GM21737 (cell line): ENCODE measurements at regions not wholly inside any gene's neighbourhood (a gene's known extent, or its start where the extent isn't known, plus 50 kb on each side); places are given as distances from the start of the nearest gene placed in this dataset.

ENCODE experiments used
- ATAC-seq: cut with Tn5 transposase; IDR thresholded peaks from one replicate; pipeline ENCODE4 v1.9.1; 2021; ENCODE audit warnings: mild to moderate bottlenecking, moderate library complexity; ENCODE audit not compliant: unreplicated experiment

DNA sequence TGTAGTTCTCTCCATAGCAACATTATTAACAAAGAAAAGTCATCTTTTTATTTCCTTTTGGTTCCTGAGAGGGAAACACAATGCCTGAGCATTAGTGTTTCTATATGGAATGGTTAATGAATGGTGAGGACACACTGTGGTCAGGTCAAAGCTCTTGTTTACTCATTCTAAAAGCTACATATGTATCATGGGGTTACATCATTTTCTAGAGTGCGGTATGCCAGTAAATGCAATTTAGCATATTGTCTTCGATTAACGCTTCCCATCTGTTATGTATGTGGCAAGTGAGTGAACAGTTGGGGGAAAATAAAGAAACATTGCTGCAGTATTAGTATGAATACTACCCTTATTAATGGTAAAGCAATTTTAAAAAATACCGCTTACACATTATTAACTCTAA lies 1152.2 kb upstream of the SPRY2 start:
- peak; percentile 76 for ATAC-seq

DNA sequence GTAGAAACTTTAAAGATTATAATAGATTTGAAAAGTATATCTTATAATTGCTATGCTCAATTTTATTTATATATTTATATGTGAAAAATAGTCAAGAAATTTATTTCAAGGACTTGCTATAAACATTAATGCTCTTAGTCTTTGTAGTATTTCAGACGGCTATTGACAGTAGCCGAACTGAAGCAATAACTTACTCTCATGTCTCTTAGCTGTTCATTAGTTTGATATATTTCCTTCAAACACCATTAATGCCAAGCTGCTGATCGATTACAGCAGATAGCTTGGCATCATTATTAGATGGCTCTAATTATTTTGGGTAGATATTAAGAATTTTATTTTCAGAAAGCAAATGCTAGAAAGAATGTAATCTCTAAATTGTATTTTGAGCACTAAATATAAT lies 1151.5 kb upstream of the SPRY2 start:
- no peak for ATAC-seq

DNA sequence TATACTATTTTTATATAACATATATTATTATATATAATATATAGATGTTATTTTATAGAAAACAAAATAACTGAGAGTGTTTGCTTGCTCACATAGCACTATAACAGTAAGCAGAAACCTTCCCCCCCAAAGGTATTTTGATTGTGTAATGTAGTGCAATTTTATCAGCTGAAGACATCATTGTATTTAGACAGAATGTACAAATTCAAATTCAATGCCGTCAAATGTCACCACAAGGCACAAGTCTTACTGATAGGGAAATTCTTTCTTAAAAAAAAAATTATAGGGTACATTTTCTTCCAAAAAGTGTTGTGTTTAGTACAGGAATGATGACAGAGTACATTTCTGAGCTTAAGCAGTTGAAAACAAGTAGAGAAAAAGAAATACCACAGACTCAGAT lies 1147.1 kb upstream of the SPRY2 start:
- no peak for ATAC-seq

GRCh38 chr13:81487151-81487550 lies 1146.2 kb upstream of the SPRY2 start:
- no peak for ATAC-seq

- ATAC-seq: no peak
These were observed 1139.7 kb upstream of the SPRY2 start for GRCh38 chr13:81480634-81481033.

DNA sequence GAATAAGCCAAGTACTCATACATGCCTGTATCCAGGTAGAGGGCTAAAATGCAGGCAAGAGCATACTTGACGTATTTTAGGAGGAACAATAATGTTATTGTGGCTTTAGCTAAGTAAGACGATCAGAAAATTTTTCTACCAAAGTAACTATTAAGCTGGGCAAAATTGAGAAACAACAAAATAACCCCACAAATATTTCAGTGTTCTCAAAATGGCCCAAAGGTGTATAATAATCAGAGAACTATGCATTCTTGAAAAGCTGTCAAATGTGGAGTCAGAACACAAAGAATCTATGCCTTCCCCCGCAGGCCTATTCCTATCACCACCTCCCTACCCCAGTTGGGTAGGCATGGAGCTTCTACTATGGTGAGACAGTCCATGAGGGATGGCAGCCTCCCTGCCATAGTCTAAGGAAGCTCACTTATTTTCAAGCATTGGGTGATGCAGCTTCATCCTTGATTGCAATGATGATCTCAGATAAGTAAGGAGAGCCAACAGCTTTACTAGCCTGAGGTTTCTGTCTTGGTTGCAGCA lies 1132.5 kb upstream of the SPRY2 start:
- ATAC-seq: no peak

DNA sequence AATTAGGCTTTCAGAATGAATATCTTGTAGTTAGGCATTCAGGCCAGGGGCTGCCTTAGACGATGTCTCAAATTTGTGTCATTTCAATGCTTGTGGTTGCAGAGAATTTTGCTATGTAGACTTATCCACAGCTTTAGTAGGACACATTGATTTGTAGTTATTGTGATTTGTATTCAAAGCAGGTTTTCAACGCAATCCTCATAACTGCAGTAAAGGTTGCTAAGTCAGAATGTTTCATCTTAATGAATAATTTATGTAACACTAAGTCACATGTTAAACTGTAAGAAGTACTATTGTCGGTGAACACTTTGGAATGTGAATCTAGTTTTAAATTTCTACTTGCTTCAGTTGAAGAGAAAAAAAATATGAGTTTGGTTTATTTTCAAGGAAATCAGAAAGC lies 1117.2 kb upstream of the SPRY2 start:
- ATAC-seq: no peak

GRCh38 chr13:81446441-81446840 lies 1105.5 kb upstream of the SPRY2 start:
- no peak for ATAC-seq

GRCh38 chr13:81442904-81443303 lies 1102.0 kb upstream of the SPRY2 start:
- ATAC-seq: no peak

DNA sequence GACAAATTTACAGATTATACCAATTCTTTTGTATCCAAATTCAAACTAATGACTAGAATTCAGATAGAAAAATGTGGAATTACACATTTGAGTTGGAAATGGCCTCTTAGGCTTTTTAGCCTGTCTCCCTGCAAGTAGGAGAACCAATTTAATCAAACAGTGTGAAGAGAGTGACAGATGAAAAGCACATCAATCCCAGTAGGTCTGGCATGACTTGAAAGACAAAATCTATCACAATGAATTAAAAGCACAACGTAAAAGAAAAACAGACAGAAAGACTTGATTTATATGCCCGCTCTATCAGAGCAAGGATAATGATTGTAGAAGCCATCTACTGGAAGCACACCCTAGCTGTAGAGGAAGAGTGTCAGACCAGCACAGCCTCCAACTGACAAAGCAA lies 1084.4 kb upstream of the SPRY2 start:
- no peak for ATAC-seq

- ATAC-seq: no peak
These were observed 1068.4 kb upstream of the SPRY2 start for GRCh38 chr13:81409284-81409683.

DNA sequence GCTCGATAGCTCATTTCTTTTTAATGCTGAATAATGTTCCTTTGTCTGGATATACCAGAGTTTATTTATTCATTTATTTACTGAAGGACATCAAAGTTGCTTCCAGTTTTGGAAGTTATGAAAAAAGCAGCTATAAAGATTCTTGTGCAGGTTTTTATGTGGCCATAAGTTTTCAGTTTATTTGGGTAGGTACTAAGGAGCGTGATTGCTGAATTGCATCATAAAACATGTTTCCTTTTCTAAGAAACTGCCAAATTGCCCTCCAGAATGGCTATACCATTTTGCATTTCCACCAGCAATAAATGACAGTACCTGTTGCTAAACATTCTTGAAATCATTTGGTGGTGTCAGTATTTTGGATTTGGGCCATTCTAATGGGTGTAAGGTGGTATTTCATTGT lies 1067.7 kb upstream of the SPRY2 start:
- no peak for ATAC-seq

- ATAC-seq: peak; percentile 92
These were observed 1065.8 kb upstream of the SPRY2 start for GRCh38 chr13:81406639-81407292.

- ATAC-seq: no peak
These were observed 1065.1 kb upstream of the SPRY2 start for GRCh38 chr13:81406022-81406421.

- ATAC-seq: no peak
These were observed 1055.3 kb upstream of the SPRY2 start for GRCh38 chr13:81396192-81396591.

DNA sequence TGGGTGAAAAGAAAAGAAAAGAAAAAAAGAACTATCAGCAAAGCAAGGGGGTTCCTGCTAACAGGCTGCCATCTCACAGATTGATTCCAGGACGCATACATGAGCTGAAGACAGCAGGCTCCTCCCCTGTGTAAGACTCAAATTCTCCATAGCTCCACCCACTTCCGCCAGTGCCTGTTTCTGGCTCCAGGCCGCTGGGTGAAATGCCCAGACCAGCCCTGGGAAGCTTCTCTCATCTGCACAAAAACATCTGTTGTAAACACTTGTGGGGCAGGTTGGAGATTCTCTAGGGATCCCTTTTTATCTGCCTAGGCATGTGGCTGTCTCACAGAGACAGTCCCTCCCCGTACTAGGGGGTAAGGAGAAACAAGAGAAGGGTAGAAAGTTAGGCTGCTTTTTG lies 1054.4 kb upstream of the SPRY2 start:
- no peak for ATAC-seq

DNA sequence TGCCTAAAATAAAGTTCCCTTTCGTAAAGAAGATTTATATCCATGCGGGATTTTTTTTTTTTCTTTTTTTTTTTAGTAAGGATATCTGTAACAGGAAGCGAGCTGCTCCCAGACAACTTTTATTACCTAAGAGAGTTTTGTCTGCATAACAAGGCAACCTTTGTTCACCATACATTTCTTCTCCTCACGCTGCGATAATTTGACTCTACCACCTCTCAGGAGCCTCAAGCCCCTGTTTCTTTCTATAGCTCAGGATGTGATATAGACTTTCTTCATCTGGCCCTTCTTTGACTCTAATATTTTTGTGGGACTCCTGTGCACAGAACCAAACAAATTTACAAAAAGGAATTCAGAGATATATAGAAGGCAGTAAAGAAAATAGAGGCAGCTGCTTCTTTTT lies 1053.7 kb upstream of the SPRY2 start:
- ATAC-seq: no peak

GRCh38 chr13:81393721-81394120 lies 1052.8 kb upstream of the SPRY2 start:
- ATAC-seq: no peak

DNA sequence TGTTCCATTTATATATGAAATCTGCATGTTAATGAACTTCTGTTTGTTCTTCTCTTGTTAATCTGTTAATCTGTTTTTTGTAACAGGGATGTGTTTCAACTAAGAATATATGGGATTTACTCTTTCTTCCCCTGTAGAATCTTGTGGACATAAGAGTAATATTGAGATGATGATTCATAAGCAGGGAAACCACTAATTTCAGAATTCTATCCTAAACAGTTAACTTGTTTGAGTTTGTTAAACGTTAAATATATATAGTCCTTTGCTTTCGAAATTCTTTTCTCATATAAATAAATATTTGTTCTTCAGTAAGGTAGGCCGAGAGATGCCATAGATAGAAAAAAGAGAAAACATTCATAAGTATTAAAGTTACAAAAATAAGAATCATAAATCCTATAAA lies 1052.2 kb upstream of the SPRY2 start:
- ATAC-seq: no peak

DNA sequence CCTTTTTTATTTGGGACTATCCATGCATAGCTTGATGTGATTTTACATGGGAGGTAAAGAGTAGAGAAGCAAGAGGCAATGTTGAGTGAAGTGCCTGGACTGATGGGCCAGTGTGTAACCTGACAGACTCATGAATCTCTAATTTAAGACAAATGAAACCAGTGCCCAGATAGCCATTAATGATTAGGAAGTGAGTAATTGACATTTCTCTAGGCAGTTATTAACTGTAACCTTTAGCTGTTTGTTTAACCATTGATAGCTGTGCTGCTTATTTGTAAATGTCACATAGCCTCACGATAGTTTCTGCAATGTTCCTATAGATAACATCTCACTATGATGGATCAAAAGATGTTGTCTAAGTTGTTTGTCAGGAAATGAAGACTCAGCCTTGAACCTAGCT lies 1047.5 kb upstream of the SPRY2 start:
- no peak for ATAC-seq

GRCh38 chr13:81383444-81383843 lies 1042.5 kb upstream of the SPRY2 start:
- ATAC-seq: no peak

GRCh38 chr13:81382246-81382645 lies 1041.3 kb upstream of the SPRY2 start:
- ATAC-seq: no peak

DNA sequence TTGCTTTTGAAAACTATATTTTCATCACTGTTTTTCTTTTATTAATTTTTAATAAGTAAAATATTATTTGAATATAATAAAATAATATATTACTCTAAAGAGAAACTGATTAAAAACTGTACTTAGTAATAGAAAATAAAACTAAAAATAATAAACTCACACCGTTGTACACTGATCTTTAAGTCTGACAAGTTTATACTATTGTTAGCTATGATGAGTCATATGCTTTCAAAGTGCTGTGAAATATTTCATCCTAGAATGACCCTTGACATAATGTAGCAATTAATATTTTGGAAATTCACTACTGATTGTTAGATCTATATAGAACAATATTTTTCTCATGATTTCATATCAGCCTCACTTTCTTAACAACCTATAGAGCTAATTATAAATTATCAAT lies 1040.6 kb upstream of the SPRY2 start:
- no peak for ATAC-seq
